ENCODE measurements at regions not wholly inside any gene's neighbourhood (a gene's known extent, or its start where the extent isn't known, plus 50 kb on each side); places are given as distances from the start of the nearest gene placed in this dataset.
"Not testable (repeated sequence)": the region's sequence is repeated elsewhere in the genome, so short reads cannot be mapped to it uniquely, and the experiment has no call there.

GRCh38 chr13:109436055-109436622, 350.2 kb downstream of the IRS2 start:
- DNase-seq (ENCODE audit: low read depth) = no peak

GRCh38 chr13:109431217-109431616, 355.2 kb downstream of the IRS2 start:
- DNase-seq (ENCODE audit: low read depth) = no peak

- DNase-seq (ENCODE audit: low read depth) = no peak
Observed at GRCh38 chr13:109428146-109428545, 358.2 kb downstream of the IRS2 start.

GRCh38 chr13:109427695-109428094, 358.7 kb downstream of the IRS2 start:
- no peak for DNase-seq (ENCODE audit: low read depth)

- no peak for DNase-seq (ENCODE audit: low read depth)
Observed at GRCh38 chr13:109427148-109427547, 359.2 kb downstream of the IRS2 start.

- DNase-seq (ENCODE audit: low read depth) = no peak
Observed at GRCh38 chr13:109426690-109426990, 359.7 kb downstream of the IRS2 start.

- no peak for DNase-seq (ENCODE audit: low read depth)
Observed at GRCh38 chr13:109425821-109426689, 360.3 kb downstream of the IRS2 start.

- no peak for DNase-seq (ENCODE audit: low read depth)
Observed at GRCh38 chr13:109422161-109422560, 364.2 kb downstream of the IRS2 start.

GRCh38 chr13:109419896-109420295, 366.5 kb downstream of the IRS2 start:
- DNase-seq (ENCODE audit: low read depth) = no peak

GRCh38 chr13:109418111-109418510, 368.3 kb downstream of the IRS2 start:
- no peak for DNase-seq (ENCODE audit: low read depth)

- no peak for DNase-seq (ENCODE audit: low read depth)
Observed at GRCh38 chr13:109416001-109416400, 370.4 kb downstream of the IRS2 start.

- no peak for DNase-seq (ENCODE audit: low read depth)
Observed at GRCh38 chr13:109415057-109415456, 371.3 kb downstream of the IRS2 start.

GRCh38 chr13:109412283-109412901, 374.0 kb downstream of the IRS2 start:
- DNase-seq (ENCODE audit: low read depth) = no peak

- no peak for DNase-seq (ENCODE audit: low read depth)
Observed at GRCh38 chr13:109410868-109411267, 375.5 kb downstream of the IRS2 start.

- no peak for DNase-seq (ENCODE audit: low read depth)
Observed at GRCh38 chr13:109408591-109409382, 377.6 kb downstream of the IRS2 start.

- DNase-seq (ENCODE audit: low read depth) = no peak
Observed at GRCh38 chr13:109406376-109406992, 379.9 kb downstream of the IRS2 start.

GRCh38 chr13:109403012-109403421, 383.4 kb downstream of the IRS2 start:
- DNase-seq (ENCODE audit: low read depth) = no peak

GRCh38 chr13:109401891-109402290, 384.5 kb downstream of the IRS2 start:
- DNase-seq (ENCODE audit: low read depth) = no peak

GRCh38 chr13:109401307-109401706, 385.1 kb downstream of the IRS2 start:
- DNase-seq (ENCODE audit: low read depth) = no peak

- DNase-seq (ENCODE audit: low read depth) = no peak
Observed at GRCh38 chr13:109400624-109401257, 385.6 kb downstream of the IRS2 start.

- no peak for DNase-seq (ENCODE audit: low read depth)
Observed at GRCh38 chr13:109400209-109400608, 386.2 kb downstream of the IRS2 start.

- not testable (repeated sequence) for DNase-seq (ENCODE audit: low read depth)
Observed at GRCh38 chr13:109398071-109398470, 388.3 kb downstream of the IRS2 start.
